Upper lobe of left lung (tissue), 6 donors: ENCODE measurements at regions not wholly inside any gene's neighbourhood (a gene's known extent, or its start where the extent isn't known, plus 50 kb on each side); places are given as distances from the start of the nearest gene placed in this dataset.

ENCODE experiments used
- ATAC-seq, 2 donors: fragments of 200-7000 bp; cut with Tn5 transposase; one replicate each; pipeline ENCODE4 v1.9.1; 2022; ENCODE audit warnings: mild to moderate bottlenecking in 2 of 2, moderate library complexity in 2 of 2; ENCODE audit not compliant: low FRiP score in 2 of 2
- DNase-seq, 2 donors: peaks; one replicate each; pipeline ENCODE4 v3.0.0-alpha.2; 2019 to 2020
- H3K27ac ChIP-seq, 4 donors: fragments of 200-600 bp; sonication (generic); one replicate each; pipeline ENCODE4 v1.5.1; 2016 to 2019
- H3K27me3 ChIP-seq, 4 donors: fragments of 200-600 bp; sonication (generic); one replicate each; pipeline ENCODE4 v1.5.1; 2017 to 2019
- H3K36me3 ChIP-seq, 4 donors: fragments of 200-600 bp; sonication (generic); one replicate each; pipeline ENCODE4 v1.5.1; 2016 to 2019
- H3K4me1 ChIP-seq, 4 donors: fragments of 200-600 bp; sonication (generic); one replicate each; pipeline ENCODE4 v1.5.1; 2018 to 2019
- H3K4me3 ChIP-seq, 4 donors: fragments of 200-600 bp; sonication (generic); one replicate each; pipeline ENCODE4 v1.5.1; 2017 to 2019; ENCODE audit warnings: mild to moderate bottlenecking in 2 of 4, moderate library complexity in 1 of 4
- H3K9me3 ChIP-seq, 4 donors: fragments of 200-600 bp; sonication (generic); one replicate each; pipeline ENCODE4 v1.5.1; 2018 to 2019
- CTCF ChIP-seq, 6 experiments: fragments of 450-650 bp in 4 of 6; fragments of 200-600 bp in 2 of 6; sonication (generic) in 2 of 6; IDR thresholded peaks; one replicate each; pipeline ENCODE4 v1.5.1; 2016 to 2019; ENCODE audit warnings: antibody characterized with exemption in 6 of 6
- EP300 ChIP-seq, 4 donors: sonication (generic); formaldehyde crosslinking; IDR thresholded peaks; one replicate each; pipeline ENCODE4 v1.5.1; 2017; ENCODE audit warnings: antibody characterized with exemption in 4 of 4, control low read depth in 2 of 4
- POLR2A ChIP-seq, 4 donors: fragments of 450-650 bp; IDR thresholded peaks; one replicate each; pipeline ENCODE4 v1.5.1; 2016 to 2017; ENCODE audit warnings: antibody characterized with exemption in 4 of 4, mild to moderate bottlenecking in 2 of 4
- POLR2AphosphoS5 ChIP-seq, 2 donors: sonication (generic); formaldehyde crosslinking; IDR thresholded peaks; one replicate each; pipeline ENCODE4 v1.5.1; 2017; ENCODE audit warnings: antibody characterized with exemption in 2 of 2
- WGBS, 2 donors: methylation state at CpG; one replicate each; pipeline ENCODE4 v1.1.5; 2017 to 2018; 5-methylcytosine and 5-hydroxymethylcytosine counted together
- donor health status: DM: no; HTN: no; CAD: no; lungs with moderate emphysema.
- donor health status: DM: no; HTN: yes; CAD: no; lungs with severe emphysema.

GRCh38 chr22:47484960-47485569 lies 722.6 kb downstream of the TBC1D22A start:
- peak overlapping the region in 2 of 4 donors; percentile 14 to 31 for H3K4me3 ChIP-seq
- WGBS, 2 donors: 49 to 50% methylated on average over 4 of the region's 4 CpGs
- DNase-seq: no peak

GRCh38 chr22:47476231-47476630 lies 713.8 kb downstream of the TBC1D22A start:
- ATAC-seq (no peak), DNase-seq (no peak)
- WGBS, 2 donors: 91 to 92% methylated on average over 3 of the region's 3 CpGs
- Histone ChIP-seq H3K9me3 (no peaks in the 10 kb centered on the region), H3K27me3 (no peaks in the 10 kb centered on the region), H3K4me1 (peaks cover 3 to 6% (median 5%) of the 10 kb centered on the region in 4 donors), H3K4me3 (no peak overlapping the region), H3K27ac (no peak overlapping the region), H3K36me3 (no peaks in the 10 kb centered on the region)
- TF ChIP-seq POLR2AphosphoS5 (IDR thresholded peaks at IDR 0.05) (no peak), CTCF (IDR thresholded peaks at IDR 0.05) (no peak), POLR2A (IDR thresholded peaks at IDR 0.05) (no peak), EP300 (IDR thresholded peaks at IDR 0.05) (no peak)

More at GRCh38 chr22:47484960-47485569, 722.6 kb downstream of the TBC1D22A start:
- no peaks in the 10 kb centered on the region for H3K9me3 ChIP-seq
- no peaks in the 10 kb centered on the region for H3K4me1 ChIP-seq
- peak in 1 of 2 donors; percentile 73 for ATAC-seq
- H3K36me3 ChIP-seq: no peaks in the 10 kb centered on the region
- TF ChIP-seq POLR2A (IDR thresholded peaks at IDR 0.05) (no peak), POLR2AphosphoS5 (IDR thresholded peaks at IDR 0.05) (no peak), EP300 (IDR thresholded peaks at IDR 0.05) (no peak), CTCF (IDR thresholded peaks at IDR 0.05) (no peak)
- peak overlapping the region in 3 of 4 donors; percentile 9 to 65 (median 18) for H3K27ac ChIP-seq
- H3K27me3 ChIP-seq: no peaks in the 10 kb centered on the region

- Histone ChIP-seq H3K4me1 (peaks cover 3 to 6% (median 5%) of the 10 kb centered on the region in 4 donors), H3K4me3 (peak overlapping the region in 3 of 4 donors; percentile 17 to 40 (median 20)), H3K27ac (no peak overlapping the region), H3K36me3 (no peaks in the 10 kb centered on the region), H3K9me3 (no peaks in the 10 kb centered on the region), H3K27me3 (no peaks in the 10 kb centered on the region)
- 26 to 41% methylated on average over 3 of the region's 3 CpGs for WGBS, 2 donors
- TF ChIP-seq EP300 (IDR thresholded peaks at IDR 0.05): peak in 2 of 4 donors; percentile 20 to 57
- peak; percentile 17 to 40 for TF ChIP-seq POLR2AphosphoS5 (IDR thresholded peaks at IDR 0.05)
- no peak for TF ChIP-seq CTCF (IDR thresholded peaks at IDR 0.05)
- no peak for TF ChIP-seq POLR2A (IDR thresholded peaks at IDR 0.05)
- no peak for DNase-seq
- no peak for ATAC-seq
Observed at GRCh38 chr22:47474895-47475294, 712.4 kb downstream of the TBC1D22A start.

- no peaks in the 10 kb centered on the region for H3K9me3 ChIP-seq
- H3K27me3 ChIP-seq: no peaks in the 10 kb centered on the region
- H3K4me3 ChIP-seq: peak overlapping the region in 3 of 4 donors; percentile 17 to 40 (median 20)
- H3K36me3 ChIP-seq: no peaks in the 10 kb centered on the region
- TF ChIP-seq EP300 (IDR thresholded peaks at IDR 0.05): no peak
- TF ChIP-seq CTCF (IDR thresholded peaks at IDR 0.05): no peak
- TF ChIP-seq POLR2A (IDR thresholded peaks at IDR 0.05): no peak
- no peak for TF ChIP-seq POLR2AphosphoS5 (IDR thresholded peaks at IDR 0.05)
- no peak for ATAC-seq
- DNase-seq: no peak
- no peak overlapping the region for H3K27ac ChIP-seq
- WGBS, 2 donors: 23 to 29% methylated on average over 6 of the region's 6 CpGs
- H3K4me1 ChIP-seq: peaks cover 3 to 6% (median 5%) of the 10 kb centered on the region in 4 donors
Observed at GRCh38 chr22:47474464-47474863, 712.0 kb downstream of the TBC1D22A start.

- no peak for DNase-seq
- no peaks in the 10 kb centered on the region for H3K36me3 ChIP-seq
- ATAC-seq: no peak
- no peak overlapping the region for H3K27ac ChIP-seq
- no peak overlapping the region for H3K4me3 ChIP-seq
- WGBS, 2 donors: 86 to 95% methylated on average over 8 to 9 of the region's 9 CpGs
- H3K9me3 ChIP-seq: no peaks in the 10 kb centered on the region
- no peak for TF ChIP-seq CTCF (IDR thresholded peaks at IDR 0.05)
- H3K4me1 ChIP-seq: peaks cover 3 to 6% (median 5%) of the 10 kb centered on the region in 4 donors
- no peaks in the 10 kb centered on the region for H3K27me3 ChIP-seq
Observed at GRCh38 chr22:47472636-47473035, 710.2 kb downstream of the TBC1D22A start.
